HG02852 (cell line): ENCODE measurements at regions not wholly inside any gene's neighbourhood (a gene's known extent, or its start where the extent isn't known, plus 50 kb on each side); places are given as distances from the start of the nearest gene placed in this dataset.

ENCODE experiments used
- ATAC-seq: cut with Tn5 transposase; IDR thresholded peaks from one replicate; pipeline ENCODE4 v1.9.1; 2021; ENCODE audit warnings: mild to moderate bottlenecking, moderate library complexity; ENCODE audit not compliant: unreplicated experiment

DNA sequence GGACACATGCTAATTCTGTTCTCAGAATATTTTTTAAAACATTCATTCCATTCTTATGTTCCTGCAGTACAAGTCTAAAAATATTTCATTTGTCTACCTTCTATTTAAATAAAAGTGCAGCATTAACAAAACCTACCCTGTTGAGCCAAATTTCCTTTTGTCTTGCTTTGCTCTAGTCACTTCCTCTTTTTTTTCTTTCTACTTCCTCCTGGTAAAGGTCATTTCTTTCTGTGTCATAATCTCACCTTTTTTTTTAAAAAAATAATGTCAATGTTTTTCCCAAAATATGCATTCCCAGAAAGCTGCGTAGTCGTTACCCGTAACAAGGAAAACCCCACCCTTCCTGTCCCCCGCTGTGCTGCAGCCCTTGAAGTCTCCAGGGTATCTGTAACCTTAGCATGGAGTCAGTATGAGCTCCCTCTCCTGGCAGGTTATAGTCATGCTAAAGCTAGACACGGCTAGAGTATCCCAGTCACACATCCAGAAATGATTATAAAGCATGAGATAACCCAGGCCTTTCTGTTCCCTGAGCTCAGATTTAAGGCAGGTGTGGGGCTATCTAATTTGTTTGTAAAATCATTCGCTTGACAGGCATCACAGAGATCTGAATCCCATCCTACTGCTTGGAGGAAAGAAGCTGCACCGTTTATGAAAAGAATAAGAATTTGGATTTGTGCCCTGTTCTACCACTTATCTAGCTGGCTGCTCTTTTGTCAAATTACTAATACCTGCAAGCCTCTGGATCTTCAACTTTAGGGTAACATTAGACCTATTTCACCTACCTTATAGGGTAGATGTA is 51.1 kb upstream of the EED start:
- peak; percentile 96 for ATAC-seq

DNA sequence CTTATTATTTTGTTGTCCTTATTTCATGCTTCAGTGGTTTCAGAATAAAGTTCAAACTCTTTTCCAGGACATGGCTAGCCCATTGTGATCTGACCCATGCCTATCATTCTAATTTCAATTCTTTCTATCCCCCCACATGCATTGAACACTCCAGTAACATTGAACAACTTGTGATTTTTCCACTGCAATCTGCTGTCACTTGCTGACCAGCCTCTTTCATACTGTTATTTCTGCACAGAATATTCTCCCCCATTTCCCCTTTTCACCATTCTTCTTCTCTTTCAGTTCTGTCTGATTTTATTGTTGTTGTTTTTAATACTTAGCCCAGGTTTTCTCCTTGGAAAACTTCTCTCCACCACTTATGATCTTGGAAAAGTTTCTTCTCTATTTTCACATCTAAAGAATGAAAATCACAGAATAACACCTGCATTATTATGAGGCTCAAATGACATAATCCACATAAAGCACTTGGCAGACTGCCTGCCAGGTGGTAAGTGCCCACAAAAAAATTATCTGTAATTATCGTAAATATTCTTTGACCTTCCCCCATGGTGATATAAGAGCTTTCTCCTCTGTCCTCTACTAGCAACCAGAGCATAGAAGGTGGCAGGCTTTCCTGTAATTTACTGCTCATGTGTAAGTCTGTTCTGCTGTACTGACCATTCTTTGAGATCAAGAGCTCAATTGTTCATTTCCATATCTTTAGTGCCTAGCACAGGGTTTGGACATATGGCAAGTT is 51.9 kb upstream of the EED start:
- no peak for ATAC-seq

DNA sequence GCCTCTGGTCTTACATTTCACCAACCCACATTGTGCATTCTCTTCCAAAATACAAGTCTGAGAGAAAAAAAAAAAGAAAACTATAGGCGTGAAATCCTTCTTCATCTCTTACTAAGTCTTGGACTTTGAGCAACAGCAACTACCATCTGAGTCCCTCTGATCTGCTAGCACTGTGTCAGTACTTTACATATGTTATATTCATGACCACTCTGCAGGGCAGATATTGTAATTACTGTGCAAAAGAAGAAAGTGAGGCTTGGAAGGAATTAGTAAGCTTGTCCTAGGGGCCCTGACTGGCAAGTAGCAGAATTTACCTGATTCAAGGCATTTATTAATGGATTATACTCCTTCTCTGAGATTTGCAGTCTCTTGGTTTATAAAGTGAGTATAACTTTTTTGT is 52.7 kb upstream of the EED start:
- no peak for ATAC-seq

DNA sequence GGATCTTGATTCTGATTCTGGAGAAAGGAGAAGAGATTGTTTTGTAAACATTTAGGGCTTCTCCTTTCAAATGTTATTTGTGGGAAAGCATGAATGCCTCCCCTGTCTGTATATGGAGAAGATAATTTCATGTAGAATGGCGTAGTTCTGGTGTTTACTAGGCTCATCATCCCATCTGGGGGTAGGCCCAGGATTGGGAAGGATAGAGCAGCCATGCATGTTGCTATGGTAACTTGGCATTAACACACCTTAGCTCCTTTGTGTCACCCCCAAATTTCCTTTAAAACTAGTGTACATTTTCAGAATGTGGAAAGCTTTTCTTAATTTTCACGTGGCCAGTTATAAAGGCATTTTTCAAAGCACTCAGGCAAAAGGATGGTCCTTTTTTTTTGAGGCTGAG is 57.5 kb upstream of the EED start:
- no peak for ATAC-seq

DNA sequence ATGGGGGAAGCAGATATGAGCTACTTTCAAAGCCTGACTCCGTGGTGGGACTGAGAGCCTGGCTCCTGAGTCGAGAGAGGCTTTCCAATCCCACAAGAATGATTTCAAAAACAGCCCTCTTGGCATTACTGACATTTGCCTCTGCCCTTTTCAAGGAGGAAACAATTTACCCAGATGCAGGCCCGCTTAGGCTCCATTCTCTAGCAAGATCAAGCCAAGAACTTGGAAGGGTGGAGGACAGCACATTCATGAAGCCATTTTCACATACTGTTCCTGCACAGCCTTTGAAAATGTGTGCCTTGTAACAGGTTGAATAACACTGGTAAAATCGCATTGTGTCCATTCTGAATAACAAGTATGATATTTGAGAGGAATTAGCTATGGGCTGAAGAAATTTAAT is 58.2 kb upstream of the EED start:
- ATAC-seq = no peak

DNA sequence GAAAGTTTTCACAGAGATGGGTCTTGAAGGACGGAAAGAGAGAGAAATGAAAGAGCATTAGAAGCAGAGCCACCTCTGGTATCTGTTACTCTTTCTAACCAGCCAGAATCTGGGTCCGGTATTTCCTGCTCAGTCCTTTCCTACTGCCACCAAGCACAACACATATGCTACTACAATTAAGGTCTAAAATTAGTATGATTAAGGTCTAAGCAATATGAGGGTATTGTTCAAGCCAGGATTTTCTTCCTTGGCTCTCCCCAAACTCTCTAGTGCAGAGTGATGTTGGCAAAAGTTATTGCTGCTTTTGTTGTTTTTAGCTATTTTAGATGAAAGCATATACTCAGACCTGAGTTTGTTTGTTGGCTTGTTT is 59.2 kb upstream of the EED start:
- ATAC-seq = no peak

DNA sequence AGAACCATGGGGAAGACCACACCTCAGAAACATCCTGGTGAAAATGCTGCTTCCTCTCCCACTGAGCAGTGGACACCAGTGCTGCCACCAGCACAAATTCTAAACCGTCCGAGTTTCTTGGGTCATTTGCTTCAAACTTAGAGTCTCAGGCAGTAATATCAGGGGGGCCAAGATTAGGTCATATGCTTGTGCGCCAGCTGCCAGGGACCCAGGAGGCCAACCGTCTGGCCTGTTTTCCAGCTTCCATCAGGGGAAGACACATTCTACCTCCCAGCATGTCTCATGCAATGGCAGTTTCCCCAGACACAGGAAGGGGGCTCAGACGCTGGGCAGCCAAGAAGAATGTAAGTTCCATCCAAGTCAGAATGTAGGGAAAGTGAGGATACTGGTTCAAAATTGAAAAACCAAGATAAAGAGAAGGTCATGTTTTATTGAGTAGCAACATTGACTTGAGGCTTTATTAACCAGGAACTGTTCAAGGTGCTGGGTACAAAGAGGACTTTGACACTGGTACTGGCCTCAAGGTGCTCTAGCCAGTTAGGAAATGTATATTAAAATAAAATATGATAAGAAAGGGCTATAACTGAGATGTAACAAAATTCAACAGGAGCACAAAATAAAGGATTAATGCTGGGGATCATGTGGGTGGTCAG is 59.7 kb upstream of the EED start:
- no peak for ATAC-seq

DNA sequence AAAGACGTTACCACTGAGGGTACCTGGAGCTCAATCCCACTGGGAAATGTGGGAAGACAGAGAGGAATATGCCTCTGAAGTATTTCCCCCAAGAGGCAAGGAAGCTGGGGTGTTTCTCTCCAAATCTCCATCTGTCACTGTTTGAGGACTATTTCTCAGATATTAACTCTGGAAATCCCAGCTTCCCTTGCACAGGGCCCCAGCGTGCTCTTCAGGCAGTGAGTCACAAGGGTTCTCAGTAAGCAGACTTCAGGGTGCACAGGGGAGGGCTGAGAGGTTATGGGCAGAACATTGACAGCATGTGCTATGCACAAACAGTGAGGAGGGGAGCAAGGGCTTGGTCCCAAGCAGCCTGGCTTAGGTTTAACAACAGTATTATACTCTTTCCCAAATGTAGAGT is 60.9 kb upstream of the EED start:
- ATAC-seq = no peak

DNA sequence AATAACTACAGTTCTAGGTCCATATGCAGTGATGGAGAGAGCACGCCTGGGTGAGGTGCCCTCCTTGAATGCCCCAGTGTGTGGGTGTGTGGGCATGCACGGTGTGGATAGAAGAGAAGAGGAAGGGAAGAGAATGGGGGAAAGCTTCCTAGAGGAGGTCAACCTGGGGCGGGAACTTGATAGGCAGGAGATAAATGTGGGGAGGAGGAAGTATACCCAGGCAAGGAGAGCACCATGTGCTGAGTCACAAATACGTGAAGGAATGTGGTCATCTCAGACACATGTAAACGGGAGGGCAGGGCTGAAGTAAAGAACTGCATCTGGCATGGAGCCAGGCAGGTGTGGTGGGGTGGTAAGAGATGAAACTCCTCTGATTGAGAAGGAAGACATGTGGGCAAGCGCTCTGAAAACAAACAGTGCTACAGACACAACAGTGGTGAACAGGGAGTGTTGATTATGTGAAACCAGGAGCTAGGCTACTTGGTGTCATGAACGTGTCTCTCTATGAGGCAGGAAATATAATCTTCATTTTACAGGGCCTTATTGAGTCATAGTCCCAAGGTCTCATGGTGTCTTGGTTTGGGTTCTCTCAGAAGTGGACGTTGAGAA is 61.5 kb upstream of the EED start:
- peak; percentile 66 for ATAC-seq

DNA sequence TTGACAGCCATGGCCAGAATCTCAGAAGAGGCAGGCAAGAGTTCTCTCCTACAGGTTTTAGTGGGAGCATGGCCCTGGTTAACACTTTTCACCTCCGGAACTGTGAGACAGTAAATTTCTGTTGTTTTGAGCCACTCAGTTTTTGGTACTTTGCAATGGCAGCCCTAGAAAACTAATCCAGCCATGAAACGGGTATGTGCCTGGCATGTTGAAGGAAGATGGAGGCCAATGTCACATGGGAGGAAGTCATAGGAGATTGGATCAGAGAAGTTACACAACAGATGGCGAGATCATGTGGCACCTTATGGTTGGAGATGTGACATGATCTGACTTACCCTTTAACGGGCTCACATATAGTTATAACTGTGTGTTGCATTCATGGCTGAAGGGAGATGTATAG is 63.2 kb upstream of the EED start:
- ATAC-seq = no peak

DNA sequence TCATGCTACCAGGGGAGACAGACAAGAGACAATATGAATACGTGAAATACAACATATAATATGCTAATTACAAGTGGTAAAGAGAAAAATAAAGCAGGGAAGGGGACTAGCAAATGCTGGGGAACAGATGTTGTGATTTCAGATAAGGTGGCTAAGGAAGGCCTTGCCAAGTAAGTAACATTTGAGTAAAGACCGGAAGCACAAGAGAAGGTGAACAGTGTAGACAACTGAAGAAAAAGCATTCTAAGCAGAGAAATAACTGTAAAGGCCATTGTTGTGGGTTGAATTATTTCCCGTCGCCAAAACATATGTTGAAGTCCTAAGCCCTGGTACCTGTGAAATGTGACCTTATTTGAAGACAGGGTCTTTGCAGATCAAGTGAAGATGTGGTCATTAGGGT is 63.7 kb upstream of the EED start:
- no peak for ATAC-seq

DNA sequence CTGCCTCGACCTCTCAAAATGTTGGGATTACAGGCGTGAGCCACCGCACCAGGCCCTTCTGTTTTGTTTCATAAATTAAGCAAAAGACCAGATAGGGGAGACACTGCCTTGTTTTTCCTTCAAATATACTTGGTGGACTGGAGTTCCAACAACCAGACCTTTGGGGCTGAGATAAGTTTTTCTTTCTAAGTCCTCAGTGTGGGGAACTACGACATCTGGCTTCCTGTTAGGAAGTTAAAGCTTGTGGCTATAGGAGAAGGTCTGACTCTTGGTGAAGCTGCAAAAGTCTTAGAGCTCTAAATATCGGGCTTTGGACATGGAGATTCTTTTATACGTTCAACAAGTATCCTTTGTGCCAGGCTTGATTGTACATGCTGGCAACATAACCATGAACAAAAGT is 64.1 kb upstream of the EED start:
- no peak for ATAC-seq

DNA sequence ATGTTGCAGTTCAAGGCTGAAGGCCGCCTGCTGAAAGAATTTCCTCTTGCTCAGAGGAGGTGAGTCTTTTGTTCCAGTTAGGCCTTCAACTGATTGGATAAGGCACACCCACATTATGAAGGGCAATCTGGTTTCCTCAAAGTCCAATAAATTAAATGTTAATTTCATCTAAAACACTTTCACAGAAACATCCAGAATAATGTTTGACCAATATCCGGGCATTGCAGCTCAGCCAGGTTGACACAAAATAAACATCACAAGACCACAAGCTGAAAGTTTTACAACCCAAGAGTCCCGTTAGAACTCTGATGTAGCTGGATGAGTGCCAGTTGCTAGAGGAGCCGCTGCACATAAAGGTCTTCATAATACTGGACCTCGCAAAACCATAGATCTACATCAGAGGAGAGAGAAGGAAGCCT is 64.9 kb upstream of the EED start:
- no peak for ATAC-seq

DNA sequence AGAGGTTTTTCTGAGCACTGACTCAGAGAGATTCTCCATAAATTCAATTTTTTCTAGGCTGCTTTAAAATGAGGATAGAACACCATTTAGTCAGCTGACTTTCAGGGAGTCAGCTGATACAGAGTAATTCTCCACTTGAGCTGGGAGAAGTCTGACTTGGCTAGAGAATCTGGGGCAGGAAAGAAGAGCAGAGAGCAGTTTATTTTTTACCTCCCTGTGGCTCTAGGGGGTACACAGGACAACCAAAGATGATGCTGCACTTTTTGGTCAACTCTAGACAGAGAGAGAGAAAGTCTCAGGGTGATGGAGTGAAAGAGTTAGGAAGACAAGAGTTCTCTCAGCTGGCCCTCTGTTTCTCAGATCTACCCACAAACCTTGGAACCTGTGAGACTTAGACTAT is 67.3 kb upstream of the EED start:
- no peak for ATAC-seq

DNA sequence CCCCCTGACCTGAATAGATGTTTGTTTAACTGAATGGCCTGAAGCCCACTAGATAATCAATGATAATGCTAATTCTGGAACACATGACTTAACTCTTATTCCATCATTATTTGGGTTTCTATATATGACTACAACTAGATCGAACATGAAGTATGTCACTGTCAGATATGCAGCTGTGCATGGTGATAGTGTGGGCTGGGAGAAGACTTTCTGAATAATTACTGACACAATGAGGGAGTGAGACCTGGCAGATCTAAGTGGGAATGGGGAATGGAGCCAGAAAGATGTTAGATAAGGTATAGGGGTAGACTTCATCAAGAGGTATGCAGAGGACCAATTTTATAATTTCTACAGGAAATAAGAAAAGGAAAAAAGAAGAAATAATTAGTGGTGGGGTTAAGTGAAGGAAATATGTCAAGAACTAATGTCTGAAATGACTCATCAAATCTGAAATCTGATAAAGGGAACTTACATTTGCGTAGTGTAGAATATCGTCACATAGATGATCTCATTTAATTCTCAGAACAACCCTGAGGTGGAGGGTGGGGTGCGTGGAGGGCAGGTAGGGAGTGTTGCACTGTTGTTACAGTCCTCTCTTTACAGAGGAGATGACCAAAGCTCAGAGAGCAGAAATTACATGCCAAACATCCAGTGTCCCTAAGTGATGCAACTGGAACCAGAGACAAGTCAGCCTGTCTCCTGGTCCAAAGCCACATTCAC is 68.2 kb upstream of the EED start:
- peak; percentile 76 for ATAC-seq

DNA sequence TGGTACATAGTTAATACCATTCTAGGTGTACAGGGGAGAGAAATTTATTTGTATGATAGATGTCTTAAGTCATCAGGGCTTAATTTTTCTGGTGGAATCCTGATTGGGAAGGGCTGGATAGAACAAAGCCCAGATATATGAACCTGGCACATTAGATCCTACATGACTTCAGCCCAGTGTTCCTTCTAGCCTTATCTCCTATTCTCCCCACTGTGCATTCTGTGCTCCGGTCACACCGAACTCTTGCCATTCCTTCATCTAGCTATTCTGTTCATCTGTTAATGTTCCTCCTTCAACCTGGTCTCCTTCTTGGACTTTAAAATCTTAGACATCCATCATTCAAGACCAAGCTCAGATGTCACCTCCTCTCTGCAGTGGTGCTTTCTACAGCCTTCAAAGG is 68.9 kb upstream of the EED start:
- ATAC-seq = no peak

DNA sequence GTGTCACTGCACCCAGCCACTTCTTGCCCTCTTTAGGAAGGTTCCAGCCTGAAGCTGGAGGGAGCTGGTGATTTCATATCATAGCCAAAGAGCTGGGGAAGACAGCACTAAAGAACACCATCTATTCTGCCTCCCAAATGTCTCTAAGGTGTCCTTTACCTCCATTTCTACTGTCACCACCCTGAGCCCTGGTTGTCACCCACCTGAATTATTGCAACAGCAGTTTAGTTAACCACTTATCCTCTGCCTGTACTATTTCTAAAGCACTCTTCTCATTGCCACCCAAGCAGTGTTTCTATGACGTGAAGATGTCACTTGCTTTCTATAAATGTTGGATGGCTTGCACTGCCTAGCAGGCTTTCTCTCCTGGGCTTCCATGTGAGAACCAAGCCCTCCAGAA is 69.4 kb upstream of the EED start:
- no peak for ATAC-seq

DNA sequence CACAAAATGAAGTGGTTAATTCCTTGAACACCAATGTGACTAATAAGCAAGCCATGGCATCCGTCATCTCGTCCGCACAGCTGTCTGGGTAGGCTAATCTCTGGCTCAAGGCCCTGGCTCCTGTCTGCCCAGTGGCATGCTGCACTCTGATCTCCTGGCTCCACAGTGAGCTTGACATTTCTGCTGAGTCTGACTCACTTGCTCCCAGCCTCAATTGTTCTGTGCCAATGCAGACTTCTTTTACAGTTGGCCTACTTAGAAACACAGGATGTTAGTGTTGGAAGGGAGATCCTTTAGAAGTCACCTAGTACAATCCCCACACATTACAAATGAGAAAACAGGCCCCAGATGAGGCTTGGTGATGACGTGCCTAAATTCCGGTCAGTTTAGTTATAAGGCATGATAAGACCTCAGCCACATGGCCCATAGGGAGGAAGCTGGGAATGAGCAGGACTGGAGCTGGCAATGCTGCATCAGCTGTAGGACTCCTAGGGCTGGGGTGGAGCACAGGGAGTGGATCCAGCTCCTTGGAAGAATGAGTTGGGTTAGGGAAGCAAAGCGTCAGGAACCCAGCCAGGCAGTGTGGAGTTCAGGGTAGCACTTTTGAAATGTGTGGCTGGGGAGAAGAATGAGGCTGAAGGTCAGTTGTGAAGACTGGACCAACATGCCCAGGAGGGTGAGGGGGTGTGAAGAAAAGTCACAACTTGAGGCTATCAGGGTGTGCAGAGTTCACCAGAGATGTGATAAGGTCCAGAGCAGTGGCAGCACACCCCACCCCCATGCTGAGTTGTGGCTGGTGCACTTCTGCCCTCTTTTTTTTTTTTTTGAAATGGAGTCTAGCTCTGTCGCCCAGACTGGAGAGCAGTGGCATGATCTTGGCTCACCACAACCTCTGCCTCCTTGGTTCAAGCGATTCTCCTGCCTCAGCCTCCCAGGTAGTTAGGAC is 70.2 kb upstream of the EED start:
- no peak for ATAC-seq

DNA sequence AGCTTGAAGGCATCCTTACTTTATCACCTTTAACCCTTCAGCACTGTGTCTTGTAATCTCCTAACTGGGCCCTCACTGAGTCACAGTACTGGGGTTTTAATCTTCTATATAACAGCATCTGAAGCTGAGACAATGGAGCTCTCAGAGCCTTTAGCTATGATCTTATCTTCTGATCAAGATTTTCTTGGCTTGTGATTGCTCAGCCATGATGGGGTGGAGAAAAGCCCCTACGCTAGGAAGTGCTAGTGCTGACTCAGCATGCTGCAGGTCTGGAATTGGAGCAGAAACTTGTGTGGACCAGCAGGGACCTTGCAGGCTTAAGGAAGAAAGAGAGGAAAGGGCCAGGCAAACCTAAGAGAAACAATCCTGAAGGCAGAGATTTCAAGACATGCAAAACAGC is 71.7 kb upstream of the EED start:
- no peak for ATAC-seq

DNA sequence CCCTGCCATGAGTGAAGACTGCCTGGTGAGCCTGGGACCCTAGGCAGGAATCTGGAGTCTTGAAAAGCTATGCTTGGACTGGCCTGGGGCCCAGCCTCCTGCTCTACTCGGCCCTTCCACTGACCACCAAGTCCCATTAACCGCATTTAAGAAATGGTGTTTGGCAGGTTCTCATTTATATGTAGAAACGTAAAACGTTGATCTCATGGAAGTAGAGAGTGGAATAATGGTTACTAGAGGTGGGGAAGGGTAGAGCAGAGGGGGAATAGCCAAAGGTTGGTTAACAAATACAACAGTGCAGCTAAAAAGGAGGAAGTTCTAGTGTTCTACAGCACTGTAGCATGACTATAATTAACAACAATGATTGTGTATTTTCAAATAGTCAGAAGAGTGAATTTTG is 72.9 kb upstream of the EED start:
- ATAC-seq = no peak
